ENCODE measurements at regions not wholly inside any gene's neighbourhood (a gene's known extent, or its start where the extent isn't known, plus 50 kb on each side); places are given as distances from the start of the nearest gene placed in this dataset.

- TF ChIP-seq CTCF (IDR thresholded peaks at IDR 0.05) (no peak), EP300 (IDR thresholded peaks at IDR 0.05) (no peak), POLR2AphosphoS5 (IDR thresholded peaks at IDR 0.05) (no peak)
Measured at GRCh38 chr15:23910030-23910429, 222.9 kb upstream of the NDN start.

Data from esophagus muscularis mucosa (tissue), 4 donors.